CD8-positive, alpha-beta memory T cell (primary cell): ENCODE measurements at regions not wholly inside any gene's neighbourhood (a gene's known extent, or its start where the extent isn't known, plus 50 kb on each side); places are given as distances from the start of the nearest gene placed in this dataset.

Experiments
- CTCF ChIA-PET: fragments of 350-600 bp; sonication (Branson Sonifier 250); formaldehyde crosslinking; loops from one replicate; lab custom pipeline; 2021; ENCODE audit warnings: antibody characterized with exemption; lab: Charles Lee
- POLR2A ChIA-PET: fragments of 350-600 bp; sonication (Branson Sonifier 250); formaldehyde crosslinking; loops from one replicate; lab custom pipeline; 2021; ENCODE audit warnings: antibody characterized with exemption; lab: Charles Lee
- DNase-seq, 5 donors: peaks; one replicate each; pipeline versions ENCODE4 v3.0.0 to v3.0.0-alpha.2; 2020 to 2022; ENCODE audit warnings: mixed read lengths in 1 of 5
- H3K27ac ChIP-seq: one replicate; pipeline ENCODE4 v1.7.0; 2013; ENCODE audit warnings: low read depth, mild to moderate bottlenecking, low read length, moderate library complexity
- H3K27me3 ChIP-seq: 2 replicates; pipeline ENCODE4 v1.7.0; 2013; ENCODE audit warnings: low read length, mild to moderate bottlenecking; ENCODE audit not compliant: insufficient read depth, poor library complexity, severe bottlenecking
- H3K36me3 ChIP-seq: 2 replicates; pipeline ENCODE4 v1.7.0; 2013; ENCODE audit warnings: mild to moderate bottlenecking, low read length, moderate library complexity; ENCODE audit not compliant: insufficient read depth
- H3K4me1 ChIP-seq: 2 replicates; pipeline ENCODE4 v1.7.0; 2013; ENCODE audit warnings: mild to moderate bottlenecking, low read length, moderate library complexity; ENCODE audit not compliant: insufficient read depth
- H3K4me3 ChIP-seq: 2 replicates; pipeline ENCODE4 v1.7.0; 2013; ENCODE audit warnings: mild to moderate bottlenecking, low read length
- H3K9me3 ChIP-seq: 2 replicates; pipeline ENCODE4 v1.7.0; 2013; ENCODE audit warnings: mild to moderate bottlenecking, low read length
- H3K27ac Mint-ChIP-seq, 8 donors: one replicate each; pipeline ENCODE4 v1.8.0; 2020 to 2021; ENCODE audit warnings: mixed read lengths in 8 of 8, mild to moderate bottlenecking in 6 of 8, inconsistent platforms in 3 of 8, moderate library complexity in 3 of 8
- H3K27me3 Mint-ChIP-seq, 2 donors: one replicate each; pipeline ENCODE4 v1.8.0; 2020 to 2021; ENCODE audit warnings: mixed read lengths in 2 of 2, mild to moderate bottlenecking in 1 of 2, moderate library complexity in 1 of 2
- H3K36me3 Mint-ChIP-seq, 3 donors: one replicate each; pipeline ENCODE4 v1.8.0; 2020 to 2021; ENCODE audit warnings: mixed read lengths in 3 of 3, inconsistent platforms in 1 of 3, mild to moderate bottlenecking in 1 of 3
- H3K4me1 Mint-ChIP-seq, 3 donors: one replicate each; pipeline ENCODE4 v1.8.0; 2020 to 2021; ENCODE audit warnings: mixed read lengths in 3 of 3, inconsistent platforms in 1 of 3, mild to moderate bottlenecking in 1 of 3
- H3K4me3 Mint-ChIP-seq, 7 donors: one replicate each; pipeline ENCODE4 v1.8.0; 2020 to 2021; ENCODE audit warnings: mixed read lengths in 7 of 7, mild to moderate bottlenecking in 6 of 7, moderate library complexity in 4 of 7, inconsistent platforms in 2 of 7
- H3K9me3 Mint-ChIP-seq, 5 donors: one replicate each; pipeline ENCODE4 v1.8.0; 2020 to 2022; ENCODE audit warnings: mixed read lengths in 5 of 5, mild to moderate bottlenecking in 3 of 5, moderate library complexity in 2 of 5, inconsistent platforms in 1 of 5

GRCh38 chr5:167948251-167948650 is 343.2 kb upstream of the WWC1 start:
- CTCF ChIA-PET, result no interaction called here
- H3K27me3 Mint-ChIP-seq, result no peaks in the 10 kb centered on the region
- no peaks in the 10 kb centered on the region for H3K9me3 ChIP-seq
- DNase-seq, result no peak
- no peak overlapping the region for H3K4me3 ChIP-seq
- no peaks in the 10 kb centered on the region for H3K36me3 ChIP-seq
- H3K9me3 Mint-ChIP-seq, result peaks cover 0 to under 1% (median 0%) of the 10 kb centered on the region in 5 donors
- peaks cover 0 to 4% (median 0%) of the 10 kb centered on the region in 3 donors for H3K4me1 Mint-ChIP-seq
- H3K27ac Mint-ChIP-seq, result no peak overlapping the region
- POLR2A ChIA-PET, result no interaction called here
- no peaks in the 10 kb centered on the region for H3K4me1 ChIP-seq
- no peaks in the 10 kb centered on the region for H3K27me3 ChIP-seq
- no peak overlapping the region for H3K27ac ChIP-seq
- no peak overlapping the region for H3K4me3 Mint-ChIP-seq
- no peaks in the 10 kb centered on the region for H3K36me3 Mint-ChIP-seq

- Mint-ChIP-seq H3K4me3 (no peak overlapping the region), H3K27ac (no peak overlapping the region), H3K4me1 (peaks cover 0 to 4% (median 0%) of the 10 kb centered on the region in 3 donors), H3K36me3 (no peaks in the 10 kb centered on the region), H3K9me3 (peaks cover 0 to 3% (median 0%) of the 10 kb centered on the region in 5 donors), H3K27me3 (no peaks in the 10 kb centered on the region)
- Histone ChIP-seq H3K4me1 (no peaks in the 10 kb centered on the region), H3K27ac (no peak overlapping the region), H3K4me3 (no peak overlapping the region), H3K27me3 (no peaks in the 10 kb centered on the region), H3K9me3 (no peaks in the 10 kb centered on the region), H3K36me3 (no peaks in the 10 kb centered on the region)
- CTCF ChIA-PET, result no interaction called here
- POLR2A ChIA-PET, result no interaction called here
- no peak for DNase-seq
Observed at GRCh38 chr5:167949435-167949834, 342.0 kb upstream of the WWC1 start.

GRCh38 chr5:167950126-167950721 is 341.2 kb upstream of the WWC1 start:
- H3K4me3 Mint-ChIP-seq, result no peak overlapping the region
- H3K27me3 Mint-ChIP-seq, result no peaks in the 10 kb centered on the region
- peaks cover 0 to 4% (median 0%) of the 10 kb centered on the region in 3 donors for H3K4me1 Mint-ChIP-seq
- no peaks in the 10 kb centered on the region for H3K36me3 Mint-ChIP-seq
- DNase-seq, result no peak
- ChIA-PET POLR2A (interaction anchor here (0.6 kb wide), 1 partner anchor 19 kb away, joined by 6 read pairs; no protein-coding TSS in a partner anchor), CTCF (no interaction called here)
- Histone ChIP-seq H3K9me3 (no peaks in the 10 kb centered on the region), H3K27ac (no peak overlapping the region), H3K4me3 (no peak overlapping the region), H3K4me1 (no peaks in the 10 kb centered on the region), H3K36me3 (no peaks in the 10 kb centered on the region), H3K27me3 (no peaks in the 10 kb centered on the region)
- no peak overlapping the region for H3K27ac Mint-ChIP-seq
- peaks cover 0 to 3% (median 2%) of the 10 kb centered on the region in 5 donors for H3K9me3 Mint-ChIP-seq

GRCh38 chr5:167951116-167951515 is 340.3 kb upstream of the WWC1 start:
- ChIA-PET CTCF (no interaction called here), POLR2A (no interaction called here)
- Mint-ChIP-seq H3K4me3 (peak overlapping the region in 2 of 7 donors; percentile 4 to 14), H3K36me3 (no peaks in the 10 kb centered on the region), H3K4me1 (peaks cover 0 to 4% (median 0%) of the 10 kb centered on the region in 3 donors), H3K27ac (no peak overlapping the region), H3K9me3 (peaks cover 0 to 5% (median 3%) of the 10 kb centered on the region in 5 donors), H3K27me3 (no peaks in the 10 kb centered on the region)
- Histone ChIP-seq H3K27me3 (no peaks in the 10 kb centered on the region), H3K4me1 (no peaks in the 10 kb centered on the region), H3K36me3 (no peaks in the 10 kb centered on the region), H3K27ac (no peak overlapping the region), H3K4me3 (no peak overlapping the region), H3K9me3 (no peaks in the 10 kb centered on the region)
- DNase-seq, result no peak

- no peaks in the 10 kb centered on the region for H3K4me1 ChIP-seq
- H3K27me3 ChIP-seq, result no peaks in the 10 kb centered on the region
- DNase-seq, result no peak
- Mint-ChIP-seq H3K9me3 (peaks cover 0 to 5% (median 3%) of the 10 kb centered on the region in 5 donors), H3K4me3 (no peak overlapping the region), H3K27me3 (no peaks in the 10 kb centered on the region), H3K4me1 (peaks cover 0 to 4% (median 0%) of the 10 kb centered on the region in 3 donors), H3K27ac (no peak overlapping the region), H3K36me3 (no peaks in the 10 kb centered on the region)
- no peaks in the 10 kb centered on the region for H3K36me3 ChIP-seq
- POLR2A ChIA-PET, result no interaction called here
- CTCF ChIA-PET, result no interaction called here
- no peak overlapping the region for H3K4me3 ChIP-seq
- no peak overlapping the region for H3K27ac ChIP-seq
- H3K9me3 ChIP-seq, result no peaks in the 10 kb centered on the region
Observed at GRCh38 chr5:167952278-167952995, 339.0 kb upstream of the WWC1 start.

GRCh38 chr5:167953151-167953798 is 338.2 kb upstream of the WWC1 start:
- H3K9me3 Mint-ChIP-seq, result peaks cover 0 to 6% (median 5%) of the 10 kb centered on the region in 5 donors
- H3K27me3 ChIP-seq, result no peaks in the 10 kb centered on the region
- H3K4me3 Mint-ChIP-seq, result no peak overlapping the region
- CTCF ChIA-PET, result no interaction called here
- H3K36me3 ChIP-seq, result no peaks in the 10 kb centered on the region
- no peaks in the 10 kb centered on the region for H3K9me3 ChIP-seq
- POLR2A ChIA-PET, result no interaction called here
- peaks cover 0 to 4% (median 0%) of the 10 kb centered on the region in 3 donors for H3K4me1 Mint-ChIP-seq
- no peaks in the 10 kb centered on the region for H3K27me3 Mint-ChIP-seq
- H3K4me3 ChIP-seq, result no peak overlapping the region
- no peak overlapping the region for H3K27ac ChIP-seq
- no peaks in the 10 kb centered on the region for H3K4me1 ChIP-seq
- no peak for DNase-seq
- no peaks in the 10 kb centered on the region for H3K36me3 Mint-ChIP-seq
- H3K27ac Mint-ChIP-seq, result no peak overlapping the region

- no peak overlapping the region for H3K4me3 Mint-ChIP-seq
- Histone ChIP-seq H3K4me1 (no peaks in the 10 kb centered on the region), H3K4me3 (no peak overlapping the region), H3K9me3 (no peaks in the 10 kb centered on the region), H3K27ac (no peak overlapping the region), H3K36me3 (no peaks in the 10 kb centered on the region), H3K27me3 (no peaks in the 10 kb centered on the region)
- H3K27ac Mint-ChIP-seq, result no peak overlapping the region
- H3K36me3 Mint-ChIP-seq, result no peaks in the 10 kb centered on the region
- POLR2A ChIA-PET, result no interaction called here
- CTCF ChIA-PET, result interaction anchor here (1.4 kb wide), 1 partner anchor 25 kb away, joined by 3 read pairs; no protein-coding TSS in a partner anchor
- DNase-seq, result no peak
- H3K9me3 Mint-ChIP-seq, result peaks cover 2 to 11% (median 4%) of the 10 kb centered on the region in 5 donors
- H3K4me1 Mint-ChIP-seq, result no peaks in the 10 kb centered on the region
- no peaks in the 10 kb centered on the region for H3K27me3 Mint-ChIP-seq
Observed at GRCh38 chr5:167961731-167962130, 329.7 kb upstream of the WWC1 start.

GRCh38 chr5:167964529-167964928 is 326.9 kb upstream of the WWC1 start:
- no peak overlapping the region for H3K4me3 Mint-ChIP-seq
- no peaks in the 10 kb centered on the region for H3K27me3 Mint-ChIP-seq
- ChIA-PET CTCF (no interaction called here), POLR2A (no interaction called here)
- Histone ChIP-seq H3K4me3 (no peak overlapping the region), H3K27me3 (no peaks in the 10 kb centered on the region), H3K9me3 (no peaks in the 10 kb centered on the region), H3K36me3 (no peaks in the 10 kb centered on the region), H3K27ac (no peak overlapping the region), H3K4me1 (no peaks in the 10 kb centered on the region)
- no peaks in the 10 kb centered on the region for H3K4me1 Mint-ChIP-seq
- DNase-seq, result no peak
- peaks cover 0 to 5% (median 2%) of the 10 kb centered on the region in 5 donors for H3K9me3 Mint-ChIP-seq
- no peaks in the 10 kb centered on the region for H3K36me3 Mint-ChIP-seq
- no peak overlapping the region for H3K27ac Mint-ChIP-seq
